ENCODE measurements at regions not wholly inside any gene's neighbourhood (a gene's known extent, or its start where the extent isn't known, plus 50 kb on each side); places are given as distances from the start of the nearest gene placed in this dataset.
"Not testable (repeated sequence)": the region's sequence is repeated elsewhere in the genome, so short reads cannot be mapped to it uniquely, and the experiment has no call there.

DNA sequence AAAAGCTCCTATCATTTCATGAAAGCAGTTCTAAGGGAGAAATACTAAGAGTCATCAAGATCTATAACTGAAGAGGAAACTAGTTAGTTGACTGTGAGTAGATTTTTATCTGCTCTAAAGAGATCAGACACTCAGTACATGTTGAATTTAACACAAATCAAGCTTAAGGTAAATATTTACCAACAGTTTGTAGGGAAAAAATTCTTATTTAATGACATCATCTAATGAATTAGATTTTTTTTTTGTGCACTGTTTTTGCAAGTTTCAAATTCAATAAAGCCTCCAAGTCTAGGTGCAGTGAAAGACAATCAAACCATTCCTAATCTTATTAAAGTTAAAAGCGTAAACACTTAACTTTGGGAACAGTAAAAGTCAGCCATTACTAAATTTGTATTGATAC, 93.0 kb upstream of the PRKD1 start (continued):
- TF ChIP-seq CHD2 (IDR thresholded peaks at IDR 0.05; ENCODE audit: low read length, partially characterized antibody) (no peak), SMC3 (IDR thresholded peaks at IDR 0.05) (no peak), RFX5 (IDR thresholded peaks at IDR 0.05) (no peak), GATA3 (IDR thresholded peaks at IDR 0.05; ENCODE audit: borderline replicate concordance) (no peak)
- TF ChIP-seq, protein P1, sequence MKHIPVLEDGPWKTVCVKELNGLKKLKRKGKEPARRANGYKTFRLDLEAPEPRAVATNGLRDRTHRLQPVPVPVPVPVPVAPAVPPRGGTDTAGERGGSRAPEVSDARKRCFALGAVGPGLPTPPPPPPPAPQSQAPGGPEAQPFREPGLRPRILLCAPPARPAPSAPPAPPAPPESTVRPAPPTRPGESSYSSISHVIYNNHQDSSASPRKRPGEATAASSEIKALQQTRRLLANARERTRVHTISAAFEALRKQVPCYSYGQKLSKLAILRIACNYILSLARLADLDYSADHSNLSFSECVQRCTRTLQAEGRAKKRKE (CRISPR knock-in tag; IDR thresholded peaks at IDR 0.05; ENCODE audit: low read depth) = no peak
- TF ChIP-seq, protein P2, sequence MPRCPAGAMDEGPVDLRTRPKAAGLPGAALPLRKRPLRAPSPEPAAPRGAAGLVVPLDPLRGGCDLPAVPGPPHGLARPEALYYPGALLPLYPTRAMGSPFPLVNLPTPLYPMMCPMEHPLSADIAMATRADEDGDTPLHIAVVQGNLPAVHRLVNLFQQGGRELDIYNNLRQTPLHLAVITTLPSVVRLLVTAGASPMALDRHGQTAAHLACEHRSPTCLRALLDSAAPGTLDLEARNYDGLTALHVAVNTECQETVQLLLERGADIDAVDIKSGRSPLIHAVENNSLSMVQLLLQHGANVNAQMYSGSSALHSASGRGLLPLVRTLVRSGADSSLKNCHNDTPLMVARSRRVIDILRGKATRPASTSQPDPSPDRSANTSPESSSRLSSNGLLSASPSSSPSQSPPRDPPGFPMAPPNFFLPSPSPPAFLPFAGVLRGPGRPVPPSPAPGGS (IDR thresholded peaks at IDR 0.05) = no peak
- TF ChIP-seq, protein P3, sequence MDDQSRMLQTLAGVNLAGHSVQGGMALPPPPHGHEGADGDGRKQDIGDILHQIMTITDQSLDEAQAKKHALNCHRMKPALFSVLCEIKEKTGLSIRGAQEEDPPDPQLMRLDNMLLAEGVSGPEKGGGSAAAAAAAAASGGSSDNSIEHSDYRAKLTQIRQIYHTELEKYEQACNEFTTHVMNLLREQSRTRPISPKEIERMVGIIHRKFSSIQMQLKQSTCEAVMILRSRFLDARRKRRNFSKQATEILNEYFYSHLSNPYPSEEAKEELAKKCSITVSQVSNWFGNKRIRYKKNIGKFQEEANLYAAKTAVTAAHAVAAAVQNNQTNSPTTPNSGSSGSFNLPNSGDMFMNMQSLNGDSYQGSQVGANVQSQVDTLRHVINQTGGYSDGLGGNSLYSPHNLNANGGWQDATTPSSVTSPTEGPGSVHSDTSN (IDR thresholded peaks at IDR 0.05) = no peak

GRCh38 chr14:30023350-30023749, 95.7 kb upstream of the PRKD1 start:
- not testable (repeated sequence) for ATAC-seq
- 5% methylated on average over 5 of the region's 5 CpGs for WGBS (ENCODE audit: missing lambda C conversion rate)

DNA sequence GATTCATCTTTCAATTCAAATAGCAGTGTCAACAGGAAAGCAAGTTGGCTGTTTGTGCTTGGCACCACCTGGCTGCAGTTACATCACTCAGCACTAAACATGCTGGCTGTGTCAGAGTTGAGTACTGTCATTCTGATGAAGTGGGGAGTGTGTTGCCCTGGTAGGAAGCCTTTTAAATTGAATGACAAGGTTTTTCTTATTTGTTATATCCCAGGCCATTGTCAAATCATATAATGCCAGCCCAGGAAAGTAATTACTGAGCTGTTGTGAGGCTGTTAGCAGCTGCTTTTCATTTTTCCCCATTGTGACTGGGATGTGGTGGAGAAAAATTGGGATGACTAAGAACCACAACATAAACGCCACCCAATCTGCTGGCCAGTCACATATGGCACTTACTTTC, 106.5 kb upstream of the PRKD1 start:
- FAIRE-seq (no peak), DNase-seq (ENCODE audit: low read depth in 1 of 2, low spot score in 1 of 2) (no peak), ATAC-seq (no peak)
- H3K4me3 ChIP-seq = no peak overlapping the region
- WGBS (ENCODE audit: missing lambda C conversion rate) = 10% methylated on average over 1 of the region's 1 CpG
- ChIA-PET CTCF (no interaction called here), POLR2A (no interaction called here)
- no peak overlapping the region for H3K27ac ChIP-seq
- H3K4me1 ChIP-seq = no peaks in the 10 kb centered on the region
- H3K4me2 ChIP-seq = no peak overlapping the region
- H3K9me3 ChIP-seq = no peaks in the 10 kb centered on the region
- no peak for TF ChIP-seq MAFK (IDR thresholded peaks at IDR 0.05; ENCODE audit: partially characterized antibody)
- TF ChIP-seq EHMT2 (IDR thresholded peaks at IDR 0.05; ENCODE audit: low read depth) = no peak
- no peak for TF ChIP-seq HOXB13 (CRISPR knock-in tag; IDR thresholded peaks at IDR 0.05; ENCODE audit: low read depth)
- no peak for TF ChIP-seq CEBPB (IDR thresholded peaks at IDR 0.05)
- no peak for TF ChIP-seq CBX8 (IDR thresholded peaks at IDR 0.05)
- TF ChIP-seq KDM5A (IDR thresholded peaks at IDR 0.05) = no peak

More at GRCh38 chr14:30023350-30023749, 95.7 kb upstream of the PRKD1 start:
- H3K27ac ChIP-seq; POLR2A ChIA-PET; FAIRE-seq; DNase-seq (ENCODE audit: low read depth in 1 of 2, low spot score in 1 of 2); CTCF ChIA-PET; H3K4me1 ChIP-seq; H3K4me3 ChIP-seq; H3K4me2 ChIP-seq; H3K9me3 ChIP-seq: not testable (repeated sequence)

GRCh38 chr14:30035361-30035760, 107.7 kb upstream of the PRKD1 start:
- POLR2A ChIA-PET = no interaction called here
- DNase-seq (ENCODE audit: low read depth in 1 of 2, low spot score in 1 of 2) (no peak), FAIRE-seq (no peak), ATAC-seq (no peak)
- 13% methylated on average over 1 of the region's 1 CpG for WGBS (ENCODE audit: missing lambda C conversion rate)
- TF ChIP-seq ZNF302 (CRISPR knock-in tag; IDR thresholded peaks at IDR 0.05) (no peak), HOXB5 (CRISPR knock-in tag; IDR thresholded peaks at IDR 0.05) (no peak), HOXB13 (CRISPR knock-in tag; IDR thresholded peaks at IDR 0.05; ENCODE audit: low read depth) (no peak)
- Histone ChIP-seq H3K4me3 (no peak overlapping the region), H3K4me2 (no peak overlapping the region), H3K27ac (no peak overlapping the region), H3K9me3 (no peaks in the 10 kb centered on the region), H3K4me1 (no peaks in the 10 kb centered on the region)
- CTCF ChIA-PET = no interaction called here

DNA sequence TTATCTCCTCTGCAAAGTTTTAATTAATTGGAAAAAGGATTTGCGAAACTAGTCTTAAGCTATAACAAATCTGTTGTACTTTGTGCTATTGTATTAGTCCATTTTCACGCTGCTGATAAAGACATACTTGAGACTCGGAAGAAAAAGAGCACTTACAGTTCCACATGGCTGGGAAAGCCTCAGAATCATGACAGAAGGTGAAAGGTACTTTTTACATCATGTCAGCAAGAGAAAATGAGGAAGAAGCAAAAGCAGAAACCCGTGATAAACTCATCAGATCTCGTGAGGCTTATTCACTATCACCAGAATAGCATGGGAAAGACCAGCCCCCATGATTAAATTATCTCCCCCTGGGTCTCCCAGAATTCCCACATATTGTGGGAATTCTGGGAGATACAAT, 118.1 kb upstream of the PRKD1 start:
- ChIA-PET CTCF (no interaction called here), POLR2A (no interaction called here)
- ATAC-seq = no peak
- no peak for DNase-seq (ENCODE audit: low read depth in 1 of 2, low spot score in 1 of 2)
- Histone ChIP-seq H3K4me3 (no peak overlapping the region), H3K4me2 (no peak overlapping the region), H3K4me1 (no peaks in the 10 kb centered on the region), H3K9me3 (no peaks in the 10 kb centered on the region), H3K27ac (no peak overlapping the region)
- WGBS (ENCODE audit: missing lambda C conversion rate) = 6% methylated on average over 5 of the region's 5 CpGs
- no peak for FAIRE-seq
- TF ChIP-seq, protein P4, sequence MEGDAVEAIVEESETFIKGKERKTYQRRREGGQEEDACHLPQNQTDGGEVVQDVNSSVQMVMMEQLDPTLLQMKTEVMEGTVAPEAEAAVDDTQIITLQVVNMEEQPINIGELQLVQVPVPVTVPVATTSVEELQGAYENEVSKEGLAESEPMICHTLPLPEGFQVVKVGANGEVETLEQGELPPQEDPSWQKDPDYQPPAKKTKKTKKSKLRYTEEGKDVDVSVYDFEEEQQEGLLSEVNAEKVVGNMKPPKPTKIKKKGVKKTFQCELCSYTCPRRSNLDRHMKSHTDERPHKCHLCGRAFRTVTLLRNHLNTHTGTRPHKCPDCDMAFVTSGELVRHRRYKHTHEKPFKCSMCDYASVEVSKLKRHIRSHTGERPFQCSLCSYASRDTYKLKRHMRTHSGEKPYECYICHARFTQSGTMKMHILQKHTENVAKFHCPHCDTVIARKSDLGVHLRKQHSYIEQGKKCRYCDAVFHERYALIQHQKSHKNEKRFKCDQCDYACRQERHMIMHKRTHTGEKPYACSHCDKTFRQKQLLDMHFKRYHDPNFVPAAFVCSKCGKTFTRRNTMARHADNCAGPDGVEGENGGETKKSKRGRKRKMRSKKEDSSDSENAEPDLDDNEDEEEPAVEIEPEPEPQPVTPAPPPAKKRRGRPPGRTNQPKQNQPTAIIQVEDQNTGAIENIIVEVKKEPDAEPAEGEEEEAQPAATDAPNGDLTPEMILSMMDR (IDR thresholded peaks at IDR 0.05) = no peak
- TF ChIP-seq POLR2AphosphoS2 (conservative IDR thresholded peaks at IDR 0.05; ENCODE audit: low read length) (no peak), ZC3H11A (IDR thresholded peaks at IDR 0.05) (no peak), NFE2L2 (conservative IDR thresholded peaks at IDR 0.05; ENCODE audit: low read length) (no peak), MAX (IDR thresholded peaks at IDR 0.05) (no peak)
- TF ChIP-seq, protein P5, sequence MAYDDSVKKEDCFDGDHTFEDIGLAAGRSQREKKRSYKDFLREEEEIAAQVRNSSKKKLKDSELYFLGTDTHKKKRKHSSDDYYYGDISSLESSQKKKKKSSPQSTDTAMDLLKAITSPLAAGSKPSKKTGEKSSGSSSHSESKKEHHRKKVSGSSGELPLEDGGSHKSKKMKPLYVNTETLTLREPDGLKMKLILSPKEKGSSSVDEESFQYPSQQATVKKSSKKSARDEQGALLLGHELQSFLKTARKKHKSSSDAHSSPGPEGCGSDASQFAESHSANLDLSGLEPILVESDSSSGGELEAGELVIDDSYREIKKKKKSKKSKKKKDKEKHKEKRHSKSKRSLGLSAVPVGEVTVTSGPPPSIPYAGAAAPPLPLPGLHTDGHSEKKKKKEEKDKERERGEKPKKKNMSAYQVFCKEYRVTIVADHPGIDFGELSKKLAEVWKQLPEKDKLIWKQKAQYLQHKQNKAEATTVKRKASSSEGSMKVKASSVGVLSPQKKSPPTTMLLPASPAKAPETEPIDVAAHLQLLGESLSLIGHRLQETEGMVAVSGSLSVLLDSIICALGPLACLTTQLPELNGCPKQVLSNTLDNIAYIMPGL (CRISPR knock-in tag; IDR thresholded peaks at IDR 0.05; ENCODE audit: borderline replicate concordance) = no peak
- TF ChIP-seq, protein P6, sequence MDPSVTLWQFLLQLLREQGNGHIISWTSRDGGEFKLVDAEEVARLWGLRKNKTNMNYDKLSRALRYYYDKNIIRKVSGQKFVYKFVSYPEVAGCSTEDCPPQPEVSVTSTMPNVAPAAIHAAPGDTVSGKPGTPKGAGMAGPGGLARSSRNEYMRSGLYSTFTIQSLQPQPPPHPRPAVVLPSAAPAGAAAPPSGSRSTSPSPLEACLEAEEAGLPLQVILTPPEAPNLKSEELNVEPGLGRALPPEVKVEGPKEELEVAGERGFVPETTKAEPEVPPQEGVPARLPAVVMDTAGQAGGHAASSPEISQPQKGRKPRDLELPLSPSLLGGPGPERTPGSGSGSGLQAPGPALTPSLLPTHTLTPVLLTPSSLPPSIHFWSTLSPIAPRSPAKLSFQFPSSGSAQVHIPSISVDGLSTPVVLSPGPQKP (IDR thresholded peaks at IDR 0.05; ENCODE audit: low read depth, low read length) = no peak
